Natural killer cell (primary cell): ENCODE measurements at regions not wholly inside any gene's neighbourhood (a gene's known extent, or its start where the extent isn't known, plus 50 kb on each side); places are given as distances from the start of the nearest gene placed in this dataset.

ENCODE experiments used
- ATAC-seq, 3 donors: fragments of 150-1000 bp in 2 of 3; fragments of 200-7000 bp in 1 of 3; cut with Tn5 transposase; 1 replicate in 1 of 3; 2 replicates in 2 of 3; pipeline ENCODE4 v1.10.0; 2021; ENCODE audit warnings: mild to moderate bottlenecking in 2 of 3, moderate library complexity in 2 of 3
- DNase-seq, 2 donors: peaks; one replicate each; pipeline versions ENCODE4 v3.0.0 to v3.0.0-alpha.2; 2013 to 2021; ENCODE audit warnings: mixed read lengths in 1 of 2
- H3K27ac ChIP-seq: one replicate; pipeline ENCODE4 v1.5.1; 2013; ENCODE audit warnings: mild to moderate bottlenecking, low read length
- H3K27me3 ChIP-seq: one replicate; pipeline ENCODE4 v1.6.1; 2013; ENCODE audit warnings: low read length; ENCODE audit not compliant: control insufficient read depth, insufficient read depth
- H3K36me3 ChIP-seq: one replicate; pipeline ENCODE4 v1.6.1; 2013; ENCODE audit warnings: low read length; ENCODE audit not compliant: control insufficient read depth, insufficient read depth
- H3K4me1 ChIP-seq: one replicate; pipeline ENCODE4 v1.6.1; 2013; ENCODE audit warnings: low read length; ENCODE audit not compliant: control insufficient read depth, insufficient read depth
- H3K4me3 ChIP-seq: one replicate; pipeline ENCODE4 v1.5.1; 2013; ENCODE audit warnings: low read length
- H3K9me3 ChIP-seq: one replicate; pipeline ENCODE4 v1.6.1; 2013; ENCODE audit warnings: low read length; ENCODE audit not compliant: control insufficient read depth, insufficient read depth
- H3K27ac Mint-ChIP-seq, 2 donors: one replicate each; pipeline ENCODE4 v1.8.0; 2022; ENCODE audit warnings: mild to moderate bottlenecking in 2 of 2, mixed read lengths in 2 of 2, moderate library complexity in 1 of 2
- H3K27me3 Mint-ChIP-seq, 2 donors: one replicate each; pipeline ENCODE4 v1.8.0; 2022; ENCODE audit warnings: low read depth in 2 of 2, mixed read lengths in 2 of 2
- H3K36me3 Mint-ChIP-seq: one replicate; pipeline ENCODE4 v1.8.0; 2022; ENCODE audit warnings: mixed read lengths
- H3K4me1 Mint-ChIP-seq, 2 donors: one replicate each; pipeline ENCODE4 v1.8.0; 2022; ENCODE audit warnings: mixed read lengths in 2 of 2
- H3K4me3 Mint-ChIP-seq: one replicate; pipeline ENCODE4 v1.8.0; 2022; ENCODE audit warnings: mild to moderate bottlenecking, moderate library complexity, mixed read lengths
- H3K9me3 Mint-ChIP-seq, 2 donors: one replicate each; pipeline ENCODE4 v1.8.0; 2022; ENCODE audit warnings: mixed read lengths in 2 of 2
- CTCF ChIP-seq: fragments of 200-600 bp; IDR thresholded peaks from one replicate; pipeline ENCODE4 v1.8.0; 2022; ENCODE audit warnings: antibody characterized with exemption
- WGBS: methylation state at CpG from one replicate; pipeline ENCODE4 v1.1.7; 2013; ENCODE audit warnings: missing lambda C conversion rate; ENCODE audit not compliant: insufficient coverage; 5-methylcytosine and 5-hydroxymethylcytosine counted together
- intact Hi-C: fragments of 100-400 bp; cut with micrococcal nuclease; formaldehyde crosslinking; loops from one replicate; pipeline ENCODE4 v1.14.2; 2022

DNA sequence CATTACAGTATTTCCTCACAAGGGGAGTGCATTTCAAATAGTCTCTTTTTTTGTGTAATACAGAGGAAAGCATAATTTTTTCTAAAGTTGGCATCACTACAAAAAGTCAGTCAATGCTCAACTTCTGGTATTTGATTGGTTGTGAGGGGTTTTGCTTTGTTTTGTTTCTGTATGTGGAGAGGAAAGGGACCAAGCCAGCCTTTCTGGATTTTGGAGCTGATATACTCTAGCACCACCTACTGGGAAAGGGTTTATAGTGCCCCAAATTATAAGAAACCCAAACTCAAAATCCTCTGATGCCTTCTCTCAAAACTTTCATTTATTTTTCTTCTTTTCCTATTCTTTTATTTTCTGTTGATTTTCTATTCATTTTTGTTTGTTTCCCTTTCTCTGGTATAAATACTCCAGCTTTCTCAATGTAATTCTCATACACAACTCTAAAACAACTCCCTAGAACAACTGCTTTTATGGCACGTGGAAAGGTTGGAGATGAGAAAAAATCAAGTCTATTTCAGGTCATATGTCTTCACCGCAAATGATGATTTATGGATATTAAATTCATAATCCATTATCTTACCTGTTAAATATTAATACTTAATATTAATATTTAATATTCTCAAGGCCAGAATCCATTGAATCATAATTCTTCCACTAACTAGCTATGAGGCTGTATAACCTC lies 69.5 kb upstream of the ANXA1 start:
- Histone ChIP-seq H3K4me1 (no peaks in the 10 kb centered on the region), H3K36me3 (no peaks in the 10 kb centered on the region), H3K27ac (no peak overlapping the region), H3K4me3 (no peak overlapping the region), H3K9me3 (no peaks in the 10 kb centered on the region), H3K27me3 (no peaks in the 10 kb centered on the region)
- H3K27me3 Mint-ChIP-seq, result peaks cover 6 to 48% of the 10 kb centered on the region in 2 donors
- no CpG with 5 or more reads among the region's 2 CpGs for WGBS
- intact Hi-C loops, result loop anchor here (1.0 to 5.0 kb wide), 3 partner anchors 210 to 801 kb away; no protein-coding TSS in a partner anchor
- no peak overlapping the region for H3K27ac Mint-ChIP-seq
- DNase-seq, result peak in 1 of 2 donors; percentile 52
- peak; percentile 40 to 74 (median 64) for ATAC-seq
- no peaks in the 10 kb centered on the region for H3K36me3 Mint-ChIP-seq
- no peaks in the 10 kb centered on the region for H3K4me1 Mint-ChIP-seq
- no peaks in the 10 kb centered on the region for H3K9me3 Mint-ChIP-seq
- peak; percentile 79 for TF ChIP-seq CTCF
- H3K4me3 Mint-ChIP-seq, result no peak overlapping the region

GRCh38 chr9:73080110-73080694 lies 71.5 kb upstream of the ANXA1 start:
- H3K27ac Mint-ChIP-seq, result no peak overlapping the region
- Histone ChIP-seq H3K4me3 (no peak overlapping the region), H3K9me3 (no peaks in the 10 kb centered on the region), H3K27ac (no peak overlapping the region), H3K4me1 (no peaks in the 10 kb centered on the region), H3K36me3 (no peaks in the 10 kb centered on the region), H3K27me3 (peaks cover 4% of the 10 kb centered on the region)
- no peaks in the 10 kb centered on the region for H3K4me1 Mint-ChIP-seq
- H3K9me3 Mint-ChIP-seq, result no peaks in the 10 kb centered on the region
- H3K27me3 Mint-ChIP-seq, result peaks cover 6 to 48% of the 10 kb centered on the region in 2 donors
- DNase-seq (no peak), ATAC-seq (no peak)
- no peaks in the 10 kb centered on the region for H3K36me3 Mint-ChIP-seq
- 82% methylated on average over 2 of the region's 3 CpGs for WGBS
- no peak for TF ChIP-seq CTCF
- H3K4me3 Mint-ChIP-seq, result no peak overlapping the region
- intact Hi-C loops, result loop anchor here (5.0 kb wide), 1 partner anchor 208 kb away; no protein-coding TSS in a partner anchor

GRCh38 chr9:73079326-73079725 lies 72.3 kb upstream of the ANXA1 start:
- no peaks in the 10 kb centered on the region for H3K4me1 Mint-ChIP-seq
- no peaks in the 10 kb centered on the region for H3K9me3 ChIP-seq
- H3K4me1 ChIP-seq, result no peaks in the 10 kb centered on the region
- H3K36me3 Mint-ChIP-seq, result no peaks in the 10 kb centered on the region
- H3K27me3 Mint-ChIP-seq, result peaks cover 6 to 43% of the 10 kb centered on the region in 2 donors
- no peak overlapping the region for H3K27ac ChIP-seq
- no peaks in the 10 kb centered on the region for H3K36me3 ChIP-seq
- H3K27me3 ChIP-seq, result peaks cover 4% of the 10 kb centered on the region
- intact Hi-C loops, result no loop called here
- no peak for ATAC-seq
- H3K4me3 ChIP-seq, result no peak overlapping the region
- DNase-seq, result peak in 1 of 2 donors; percentile 30
- no peaks in the 10 kb centered on the region for H3K9me3 Mint-ChIP-seq
- 100% methylated on average over 1 of the region's 1 CpG for WGBS
- H3K4me3 Mint-ChIP-seq, result no peak overlapping the region
- no peak overlapping the region for H3K27ac Mint-ChIP-seq
- TF ChIP-seq CTCF, result no peak

- Mint-ChIP-seq H3K27ac (no peak overlapping the region), H3K36me3 (no peaks in the 10 kb centered on the region), H3K9me3 (no peaks in the 10 kb centered on the region), H3K27me3 (peaks cover 12 to 43% of the 10 kb centered on the region in 2 donors), H3K4me1 (no peaks in the 10 kb centered on the region), H3K4me3 (no peak overlapping the region)
- TF ChIP-seq CTCF, result no peak
- Histone ChIP-seq H3K4me1 (no peaks in the 10 kb centered on the region), H3K27me3 (peaks cover 4% of the 10 kb centered on the region), H3K27ac (no peak overlapping the region), H3K4me3 (no peak overlapping the region), H3K36me3 (no peaks in the 10 kb centered on the region), H3K9me3 (no peaks in the 10 kb centered on the region)
- DNase-seq (no peak), ATAC-seq (no peak)
- intact Hi-C loops, result no loop called here
These were observed 74.0 kb upstream of the ANXA1 start for GRCh38 chr9:73077625-73078030.
